IMR-90 (cell line): ENCODE measurements at regions not wholly inside any gene's neighbourhood (a gene's known extent, or its start where the extent isn't known, plus 50 kb on each side); places are given as distances from the start of the nearest gene placed in this dataset.

Source experiments
- CTCF ChIP-seq: conservative IDR thresholded peaks from 2 replicates; pipeline ENCODE4 v1.5.1; 2012; ENCODE audit warnings: mild to moderate bottlenecking, low read depth, low read length, improper control_type of control experiment
- FOS ChIP-seq: fragments of 150-350 bp; IDR thresholded peaks from 2 replicates; pipeline ENCODE4 v1.6.1; 2016; ENCODE audit warnings: low read depth, low read length
- MAFK ChIP-seq: IDR thresholded peaks from 2 replicates; pipeline ENCODE4 v1.6.1; 2012; ENCODE audit warnings: low read depth, low read length, improper control_type of control experiment
- MAZ ChIP-seq: IDR thresholded peaks from 2 replicates; pipeline ENCODE4 v1.6.1; 2012; ENCODE audit warnings: low read depth, mild to moderate bottlenecking, low read length, improper control_type of control experiment, moderate library complexity, borderline replicate concordance
- POLR2A ChIP-seq: IDR thresholded peaks from 2 replicates; pipeline ENCODE4 v1.6.1; 2012; ENCODE audit warnings: mild to moderate bottlenecking, low read depth, low read length
- RAD21 ChIP-seq: IDR thresholded peaks from 2 replicates; pipeline ENCODE4 v1.6.1; 2012; ENCODE audit warnings: low read length, improper control_type of control experiment
- SMC3 ChIP-seq: fragments of 150-350 bp; IDR thresholded peaks from 2 replicates; pipeline ENCODE4 v1.6.1; 2016; ENCODE audit warnings: low read depth, mild to moderate bottlenecking, antibody characterized with exemption, low read length, moderate library complexity

- TF ChIP-seq POLR2A = no peak
- no peak for TF ChIP-seq MAFK
- no peak for TF ChIP-seq CTCF
- TF ChIP-seq SMC3 = no peak
- TF ChIP-seq FOS = no peak
- TF ChIP-seq MAZ = no peak
- no peak for TF ChIP-seq RAD21
Observed at GRCh38 chr18:26617151-26617554, 68.8 kb upstream of the KCTD1 start.
